Epithelial cell of esophagus (primary cell): ENCODE measurements at regions not wholly inside any gene's neighbourhood (a gene's known extent, or its start where the extent isn't known, plus 50 kb on each side); places are given as distances from the start of the nearest gene placed in this dataset.

Experiments
- DNase-seq: peaks from one replicate; pipeline ENCODE4 v3.0.0; 2010; ENCODE audit warnings: low read depth
- H3K4me3 ChIP-seq: 2 replicates; pipeline ENCODE4 v1.5.1; 2011; ENCODE audit warnings: mild to moderate bottlenecking, low read length, control low read depth
- TF ChIP-seq, protein P1 (sequence below): IDR thresholded peaks from 2 replicates; pipeline ENCODE4 v1.5.1; 2011; ENCODE audit warnings: low read depth, mild to moderate bottlenecking, low read length, control low read depth, inconsistent platforms; ENCODE audit not compliant: insufficient read depth; ENCODE audit errors: missing control alignments

DNA sequence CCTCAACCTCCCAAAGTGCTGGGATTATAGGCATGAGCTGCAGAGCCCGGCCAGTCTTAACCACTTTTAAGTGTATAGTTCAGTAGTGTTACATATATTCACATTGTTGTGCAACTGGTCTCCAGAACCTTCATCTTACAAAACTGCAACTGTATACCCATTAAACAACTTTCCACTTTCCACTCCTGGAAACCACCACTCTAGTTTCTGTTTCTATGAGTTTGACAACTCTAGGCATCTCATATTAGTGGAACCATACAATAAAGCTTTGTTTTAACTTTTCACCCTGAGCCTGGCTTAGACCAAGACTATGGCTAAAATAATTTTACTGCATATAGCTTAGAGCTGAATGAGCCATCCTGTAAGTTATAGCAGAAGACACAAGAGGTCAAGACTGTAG is 108.0 kb upstream of the GOT2 start:
- DNase-seq: no peak
- TF ChIP-seq, protein P1, sequence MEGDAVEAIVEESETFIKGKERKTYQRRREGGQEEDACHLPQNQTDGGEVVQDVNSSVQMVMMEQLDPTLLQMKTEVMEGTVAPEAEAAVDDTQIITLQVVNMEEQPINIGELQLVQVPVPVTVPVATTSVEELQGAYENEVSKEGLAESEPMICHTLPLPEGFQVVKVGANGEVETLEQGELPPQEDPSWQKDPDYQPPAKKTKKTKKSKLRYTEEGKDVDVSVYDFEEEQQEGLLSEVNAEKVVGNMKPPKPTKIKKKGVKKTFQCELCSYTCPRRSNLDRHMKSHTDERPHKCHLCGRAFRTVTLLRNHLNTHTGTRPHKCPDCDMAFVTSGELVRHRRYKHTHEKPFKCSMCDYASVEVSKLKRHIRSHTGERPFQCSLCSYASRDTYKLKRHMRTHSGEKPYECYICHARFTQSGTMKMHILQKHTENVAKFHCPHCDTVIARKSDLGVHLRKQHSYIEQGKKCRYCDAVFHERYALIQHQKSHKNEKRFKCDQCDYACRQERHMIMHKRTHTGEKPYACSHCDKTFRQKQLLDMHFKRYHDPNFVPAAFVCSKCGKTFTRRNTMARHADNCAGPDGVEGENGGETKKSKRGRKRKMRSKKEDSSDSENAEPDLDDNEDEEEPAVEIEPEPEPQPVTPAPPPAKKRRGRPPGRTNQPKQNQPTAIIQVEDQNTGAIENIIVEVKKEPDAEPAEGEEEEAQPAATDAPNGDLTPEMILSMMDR: no peak
- H3K4me3 ChIP-seq: no peak overlapping the region

DNA sequence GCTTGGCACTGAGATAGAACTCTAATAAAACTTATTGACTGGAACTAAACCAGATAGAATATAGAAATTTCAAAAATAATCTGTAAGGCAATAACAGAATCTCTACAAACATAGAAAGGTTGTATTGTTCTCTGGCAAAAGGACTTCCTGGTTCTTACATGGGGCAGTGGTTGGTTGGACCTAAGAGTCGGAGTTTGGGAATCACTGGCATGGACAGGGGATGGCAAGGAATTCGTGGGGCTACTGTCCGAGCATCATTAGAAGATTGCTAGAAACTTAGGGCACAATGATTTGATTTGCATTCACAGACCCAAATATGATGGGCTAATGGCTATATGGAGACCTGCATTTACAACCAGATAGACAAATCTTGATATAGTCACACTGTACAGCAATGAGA is 103.8 kb upstream of the GOT2 start:
- TF ChIP-seq, protein P1: no peak
- H3K4me3 ChIP-seq: no peak overlapping the region
- DNase-seq: no peak

DNA sequence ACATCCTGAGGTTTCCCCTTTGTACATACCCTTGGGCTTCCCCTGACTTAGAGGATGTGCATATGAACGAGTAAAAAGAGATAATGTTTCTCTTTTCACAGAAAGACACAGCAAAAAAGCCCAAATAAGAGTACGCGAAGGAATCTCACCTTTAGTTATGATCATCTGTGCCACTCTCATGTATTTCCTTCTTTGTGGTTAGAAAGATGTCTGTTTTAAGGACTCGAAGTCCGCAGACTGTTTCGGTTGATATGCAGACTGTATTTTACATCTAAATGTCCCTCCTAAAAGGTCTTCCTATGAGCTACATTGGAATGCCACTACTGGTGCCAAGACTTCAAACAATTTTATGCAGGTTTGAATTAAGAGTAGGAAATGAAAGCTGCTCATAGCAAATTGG is 102.3 kb upstream of the GOT2 start:
- no peak overlapping the region for H3K4me3 ChIP-seq
- no peak for DNase-seq
- TF ChIP-seq, protein P1: no peak

DNA sequence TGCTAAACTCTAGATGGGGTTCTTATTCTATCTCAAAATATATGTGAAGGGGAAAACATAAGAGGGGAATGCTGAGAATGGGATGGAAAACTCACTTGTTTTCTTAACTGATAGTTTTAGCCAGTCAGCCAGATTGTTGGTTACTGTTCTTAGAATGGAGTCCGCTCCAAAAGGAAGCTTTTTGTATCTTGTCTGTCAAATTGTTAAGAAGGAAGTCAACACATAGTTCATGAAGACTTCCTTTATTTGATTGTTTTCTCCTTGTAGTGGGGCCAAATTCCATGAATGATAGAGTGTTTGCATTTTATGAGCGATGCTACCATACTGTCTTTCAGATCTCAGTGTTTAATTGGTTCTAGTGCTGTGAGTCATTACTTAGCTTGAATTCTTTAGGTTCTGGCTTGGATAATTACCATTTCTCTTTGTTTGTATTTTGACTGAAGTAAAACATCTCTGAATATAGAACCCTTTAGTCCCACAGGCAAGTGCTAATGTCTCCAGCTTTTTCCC is 98.3 kb upstream of the GOT2 start:
- no peak overlapping the region for H3K4me3 ChIP-seq
- no peak for DNase-seq
- TF ChIP-seq, protein P1: no peak

DNA sequence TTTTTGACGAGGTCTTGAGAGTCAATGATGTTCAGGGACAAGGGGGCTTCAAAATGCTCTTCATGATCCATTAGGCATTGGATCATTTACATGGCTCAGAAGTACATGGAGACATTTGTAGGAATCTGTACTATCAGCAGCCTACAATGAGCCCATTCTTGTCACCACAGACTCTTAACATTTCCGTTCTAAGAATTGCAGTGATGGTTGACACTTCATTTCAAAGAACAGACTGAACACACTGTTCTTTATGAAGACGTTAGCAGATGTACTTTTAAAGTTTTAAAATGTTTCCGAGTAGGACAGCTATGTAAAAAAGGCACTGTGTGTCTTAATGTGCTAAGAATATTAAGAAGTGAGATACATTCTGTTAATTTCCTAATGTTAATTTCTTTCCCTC is 97.3 kb upstream of the GOT2 start:
- no peak for DNase-seq
- no peak overlapping the region for H3K4me3 ChIP-seq
- TF ChIP-seq, protein P1: no peak

DNA sequence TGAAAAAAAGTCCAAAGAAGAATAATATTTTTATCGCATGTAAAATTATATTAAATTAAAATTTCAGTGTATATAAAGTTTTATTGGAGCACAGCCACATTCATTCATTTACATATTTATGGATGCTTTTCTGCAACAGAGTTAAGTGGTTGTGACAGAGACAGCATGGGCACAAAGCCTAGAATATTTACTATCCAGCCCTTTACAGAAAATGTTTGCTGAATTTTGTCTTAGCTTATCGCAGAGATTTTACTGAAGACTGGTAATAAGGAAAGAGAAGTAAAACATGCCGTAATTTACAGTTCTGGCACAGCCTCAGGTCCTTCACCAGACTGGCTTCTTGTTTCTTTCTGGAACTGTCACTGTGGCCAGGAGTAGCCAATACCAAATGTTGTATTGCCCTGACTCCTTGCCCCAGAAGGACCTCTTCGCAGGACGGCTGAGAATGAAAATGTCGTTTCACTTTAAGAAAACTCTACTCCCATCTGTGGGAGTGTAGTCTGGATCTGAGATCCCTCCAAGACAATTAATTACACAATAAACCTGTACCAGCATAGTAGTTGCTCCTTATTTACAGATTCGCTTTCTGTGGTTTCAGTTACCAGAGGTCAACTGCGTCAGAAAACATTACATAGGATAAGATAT is 94.9 kb upstream of the GOT2 start:
- DNase-seq: no peak
- H3K4me3 ChIP-seq: no peak overlapping the region
- TF ChIP-seq, protein P1: no peak

DNA sequence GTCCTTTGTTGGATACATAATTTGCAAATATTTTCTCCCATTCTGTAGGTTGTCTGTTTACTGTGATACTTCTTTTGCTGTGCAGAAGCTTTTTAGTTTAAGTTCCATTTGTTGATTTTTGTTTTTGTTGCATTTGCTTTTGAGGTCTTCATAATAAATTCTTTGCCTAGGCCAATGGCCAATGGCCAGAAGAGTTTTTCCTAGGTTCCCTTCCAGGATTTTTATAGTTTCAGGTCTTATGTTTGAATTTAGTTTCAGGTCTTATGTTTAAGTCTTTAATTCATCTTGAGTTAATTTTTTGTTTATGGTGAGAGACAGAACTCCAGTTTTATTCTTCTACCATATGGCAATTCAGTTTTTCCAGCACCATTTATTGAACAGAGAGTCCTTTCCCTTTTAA is 90.1 kb upstream of the GOT2 start:
- no peak for DNase-seq
- no peak overlapping the region for H3K4me3 ChIP-seq
- TF ChIP-seq, protein P1: no peak
